ENCODE measurements at regions not wholly inside any gene's neighbourhood (a gene's known extent, or its start where the extent isn't known, plus 50 kb on each side); places are given as distances from the start of the nearest gene placed in this dataset.

GRCh38 chr9:88734527-88734926, 199.5 kb downstream of the NXNL2 start:
- Histone ChIP-seq H3K79me1 (ENCODE audit: low read depth in 1 of 2, low read length in 2 of 2) (no peaks in the 10 kb centered on the region), H2BK20ac (ENCODE audit: low read depth, low read length) (no peak overlapping the region; the same call in 1 of the 2 replicates), H3K9ac (ENCODE audit: low read depth, low read length) (no peak overlapping the region), H3K23ac (ENCODE audit: low read depth, low read length) (no peak overlapping the region), H3K27ac (ENCODE audit: insufficient read depth, low read length) (peak overlapping the region; percentile 19; the same call in 1 of the 2 replicates), H3K4me2 (ENCODE audit: low read depth, low read length) (peak overlapping the region; percentile 21; the same call in 1 of the 2 replicates), H3K9me3 (ENCODE audit: control insufficient read depth, insufficient read depth, low read length) (no peaks in the 10 kb centered on the region), H2BK120ac (ENCODE audit: low read depth, low read length) (peak overlapping the region; percentile 64; the same call in 1 of the 2 replicates), H4K91ac (ENCODE audit: insufficient read depth, low read depth, low read length) (no peak overlapping the region), H3K9me1 (ENCODE audit: insufficient read depth, low read length) (peaks cover 5% of the 10 kb centered on the region), H4K5ac (ENCODE audit: low read depth, low read length) (peak overlapping the region; percentile 53; the same call in 1 of the 2 replicates), H2AK5ac (ENCODE audit: low read depth, low read length) (no peak overlapping the region), H3K27me3 (ENCODE audit: control insufficient read depth, insufficient read depth, low read length) (no peaks in the 10 kb centered on the region), H3K4me3 (ENCODE audit: insufficient read depth, low read depth, low read length) (no peak overlapping the region), H4K20me1 (ENCODE audit: insufficient read depth, low read length) (no peaks in the 10 kb centered on the region), H3K4ac (ENCODE audit: low read depth, low read length) (no peak overlapping the region; the same call in 1 of the 2 replicates), H3K18ac (ENCODE audit: low read depth, low read length) (peak overlapping the region; percentile 84), H3K4me1 (ENCODE audit: control insufficient read depth, insufficient read depth, low read length) (peaks cover 25% of the 10 kb centered on the region), H2AFZ (replicated peaks; ENCODE audit: low read length, poor library complexity) (no peak overlapping the region), H3K14ac (replicated peaks; ENCODE audit: low read depth, low read length) (no peak overlapping the region), H3K56ac (ENCODE audit: extremely low read depth, insufficient read depth, low read length) (no peak overlapping the region), H2BK5ac (ENCODE audit: low read depth, low read length, poor library complexity, severe bottlenecking) (peak overlapping the region; percentile 84), H2AK9ac (replicated peaks; ENCODE audit: low read depth, low read length, poor library complexity) (no peak overlapping the region), H3K36me3 (ENCODE audit: control insufficient read depth, insufficient read depth, low read length) (no peaks in the 10 kb centered on the region), H2BK15ac (ENCODE audit: low read depth, low read length) (no peak overlapping the region), H4K8ac (ENCODE audit: low read depth in 2 of 2, low read length in 2 of 2) (peak overlapping the region in 1 of 2 experiments; percentile 4; a peak in 2 of 4 replicates)
- intact Hi-C loops (cut with micrococcal nuclease) (no loop called here), in situ Hi-C loops (cut with MboI; ENCODE audit: low sequenced_read_pairs) (no loop called here), dilution Hi-C loops (cut with HindIII; ENCODE audit: low sequenced_read_pairs, unreplicated experiment) (no loop called here)
- BruUV-seq (replicated peaks): no TSS peak
- DNase-seq (no peak), ATAC-seq (ENCODE audit: low read depth) (peak; percentile 30)
- ChIA-PET POLR2A (ENCODE audit: unreplicated experiment) (no interaction called here), CTCF (no interaction called here)
- TF ChIP-seq RCOR1 (IDR thresholded peaks at IDR 0.05; ENCODE audit: insufficient replicate concordance, low read length) (no peak), FOS (IDR thresholded peaks at IDR 0.05; ENCODE audit: low read depth, low read length) (no peak), BHLHE40 (IDR thresholded peaks at IDR 0.05; ENCODE audit: low read depth, low read length) (no peak), NFE2L2 (IDR thresholded peaks at IDR 0.05; ENCODE audit: low read depth, low read length) (no peak), CHD1 (IDR thresholded peaks at IDR 0.05; ENCODE audit: low read depth, low read length) (no peak), RAD21 (IDR thresholded peaks at IDR 0.05; ENCODE audit: low read length) (no peak), MXI1 (IDR thresholded peaks at IDR 0.05; ENCODE audit: borderline replicate concordance, low read depth, low read length) (no peak), CEBPB (IDR thresholded peaks at IDR 0.05; ENCODE audit: low read depth, low read length) (no peak), MAFK (IDR thresholded peaks at IDR 0.05; ENCODE audit: low read depth, low read length) (no peak), RFX5 (IDR thresholded peaks at IDR 0.05; ENCODE audit: low read depth, low read length) (no peak), MAZ (IDR thresholded peaks at IDR 0.05; ENCODE audit: borderline replicate concordance, low read depth, low read length) (no peak), ELK1 (IDR thresholded peaks at IDR 0.05; ENCODE audit: borderline replicate concordance, low read depth, low read length) (no peak), USF2 (IDR thresholded peaks at IDR 0.05; ENCODE audit: low read depth, low read length) (no peak), CTCF (conservative IDR thresholded peaks at IDR 0.05; ENCODE audit: low read depth, low read length) (no peak), POLR2A (IDR thresholded peaks at IDR 0.05; ENCODE audit: low read depth, low read length) (no peak), SMC3 (IDR thresholded peaks at IDR 0.05; ENCODE audit: low read depth, low read length) (no peak)

Measured in IMR-90 (cell line).